ENCODE measurements at regions not wholly inside any gene's neighbourhood (a gene's known extent, or its start where the extent isn't known, plus 50 kb on each side); places are given as distances from the start of the nearest gene placed in this dataset.

GRCh38 chr11:24375351-24375750 lies 121.5 kb upstream of the LUZP2 start:
- Histone ChIP-seq H3K27me3 (ENCODE audit: insufficient read depth, low read length) (no peaks in the 10 kb centered on the region), H3K4me1 (ENCODE audit: insufficient read depth, low read length) (no peaks in the 10 kb centered on the region), H3K4me2 (ENCODE audit: low read length) (no peak overlapping the region), H2AFZ (ENCODE audit: low read depth, low read length) (no peak overlapping the region), H3K9me3 (ENCODE audit: insufficient read depth, low read depth, low read length) (no peaks in the 10 kb centered on the region), H3K36me3 (ENCODE audit: insufficient read depth, low read length) (no peaks in the 10 kb centered on the region), H4K20me1 (ENCODE audit: insufficient read depth, low read length) (no peaks in the 10 kb centered on the region), H3K9ac (ENCODE audit: low read length) (no peak overlapping the region), H3K4me3 (ENCODE audit: insufficient read depth, low read depth, low read length) (no peak overlapping the region), H3K27ac (ENCODE audit: low read depth, low read length) (no peak overlapping the region), H3K79me2 (ENCODE audit: insufficient read depth, low read length) (no peaks in the 10 kb centered on the region)
- no peak for FAIRE-seq
- Mint-ChIP-seq H3K36me3 (ENCODE audit: low read depth, unreplicated experiment) (no peaks in the 10 kb centered on the region), H3K27ac (ENCODE audit: unreplicated experiment) (no peak overlapping the region), H3K9me3 (ENCODE audit: unreplicated experiment) (no peaks in the 10 kb centered on the region), H3K4me1 (ENCODE audit: low read depth, unreplicated experiment) (no peaks in the 10 kb centered on the region), H3K4me3 (ENCODE audit: unreplicated experiment) (no peak overlapping the region), H3K27me3 (ENCODE audit: low read depth, unreplicated experiment) (no peaks in the 10 kb centered on the region)
- TF ChIP-seq CTCF (IDR thresholded peaks at IDR 0.05; ENCODE audit: insufficient read depth, low read depth, low read length): no peak
- DNase-seq (ENCODE audit: low read depth): no peak

GRCh38 chr11:24375931-24376330 lies 120.9 kb upstream of the LUZP2 start:
- peak; percentile 5 for DNase-seq (ENCODE audit: low read depth)
- no peaks in the 10 kb centered on the region for H3K4me1 ChIP-seq (ENCODE audit: insufficient read depth, low read length)
- no peak overlapping the region for H3K4me2 ChIP-seq (ENCODE audit: low read length)
- no peaks in the 10 kb centered on the region for H3K9me3 ChIP-seq (ENCODE audit: insufficient read depth, low read depth, low read length)
- no peaks in the 10 kb centered on the region for H4K20me1 ChIP-seq (ENCODE audit: insufficient read depth, low read length)
- H3K27ac ChIP-seq (ENCODE audit: low read depth, low read length): no peak overlapping the region
- H3K9me3 Mint-ChIP-seq (ENCODE audit: unreplicated experiment): no peaks in the 10 kb centered on the region
- no peaks in the 10 kb centered on the region for H3K27me3 ChIP-seq (ENCODE audit: insufficient read depth, low read length)
- no peak overlapping the region for H3K27ac Mint-ChIP-seq (ENCODE audit: unreplicated experiment)
- no peak for FAIRE-seq
- no peaks in the 10 kb centered on the region for H3K36me3 Mint-ChIP-seq (ENCODE audit: low read depth, unreplicated experiment)
- no peaks in the 10 kb centered on the region for H3K36me3 ChIP-seq (ENCODE audit: insufficient read depth, low read length)
- no peak overlapping the region for H3K4me3 Mint-ChIP-seq (ENCODE audit: unreplicated experiment)
- TF ChIP-seq EZH2 (IDR thresholded peaks at IDR 0.05; ENCODE audit: insufficient read depth, low read length): no peak
- TF ChIP-seq CTCF (IDR thresholded peaks at IDR 0.05; ENCODE audit: insufficient read depth, low read depth, low read length): no peak
- no peaks in the 10 kb centered on the region for H3K79me2 ChIP-seq (ENCODE audit: insufficient read depth, low read length)
- H3K27me3 Mint-ChIP-seq (ENCODE audit: low read depth, unreplicated experiment): no peaks in the 10 kb centered on the region
- H3K9ac ChIP-seq (ENCODE audit: low read length): no peak overlapping the region
- H3K4me1 Mint-ChIP-seq (ENCODE audit: low read depth, unreplicated experiment): no peaks in the 10 kb centered on the region
- H2AFZ ChIP-seq (ENCODE audit: low read depth, low read length): no peak overlapping the region
- H3K4me3 ChIP-seq (ENCODE audit: insufficient read depth, low read depth, low read length): no peak overlapping the region

- no peaks in the 10 kb centered on the region for H3K4me1 ChIP-seq (ENCODE audit: insufficient read depth, low read length)
- FAIRE-seq (no peak), DNase-seq (ENCODE audit: low read depth) (no peak)
- Mint-ChIP-seq H3K27me3 (ENCODE audit: low read depth, unreplicated experiment) (no peaks in the 10 kb centered on the region), H3K4me3 (ENCODE audit: unreplicated experiment) (no peak overlapping the region), H3K27ac (ENCODE audit: unreplicated experiment) (no peak overlapping the region), H3K36me3 (ENCODE audit: low read depth, unreplicated experiment) (no peaks in the 10 kb centered on the region), H3K9me3 (ENCODE audit: unreplicated experiment) (no peaks in the 10 kb centered on the region), H3K4me1 (ENCODE audit: low read depth, unreplicated experiment) (no peaks in the 10 kb centered on the region)
- H2AFZ ChIP-seq (ENCODE audit: low read depth, low read length): no peak overlapping the region
- H3K9ac ChIP-seq (ENCODE audit: low read length): no peak overlapping the region
- no peaks in the 10 kb centered on the region for H4K20me1 ChIP-seq (ENCODE audit: insufficient read depth, low read length)
- no peak overlapping the region for H3K27ac ChIP-seq (ENCODE audit: low read depth, low read length)
- H3K4me2 ChIP-seq (ENCODE audit: low read length): no peak overlapping the region
- no peaks in the 10 kb centered on the region for H3K79me2 ChIP-seq (ENCODE audit: insufficient read depth, low read length)
- no peaks in the 10 kb centered on the region for H3K9me3 ChIP-seq (ENCODE audit: insufficient read depth, low read depth, low read length)
- H3K27me3 ChIP-seq (ENCODE audit: insufficient read depth, low read length): no peaks in the 10 kb centered on the region
- no peak overlapping the region for H3K4me3 ChIP-seq (ENCODE audit: insufficient read depth, low read depth, low read length)
- no peaks in the 10 kb centered on the region for H3K36me3 ChIP-seq (ENCODE audit: insufficient read depth, low read length)
- TF ChIP-seq EZH2 (IDR thresholded peaks at IDR 0.05; ENCODE audit: insufficient read depth, low read length): no peak
- TF ChIP-seq CTCF (IDR thresholded peaks at IDR 0.05; ENCODE audit: insufficient read depth, low read depth, low read length): no peak
Measured at GRCh38 chr11:24383137-24383536, 113.7 kb upstream of the LUZP2 start.
